GM19099 (cell line): ENCODE measurements at regions not wholly inside any gene's neighbourhood (a gene's known extent, or its start where the extent isn't known, plus 50 kb on each side); places are given as distances from the start of the nearest gene placed in this dataset.

ENCODE experiments used
- POLR2A ChIP-seq: IDR thresholded peaks from 3 replicates; pipeline ENCODE4 v1.6.1; 2011; ENCODE audit warnings: low read depth; ENCODE audit not compliant: insufficient read length; ENCODE audit errors: extremely low read depth

- TF ChIP-seq POLR2A, result no peak
Measured at GRCh38 chr13:88926890-88927502, 1255.8 kb downstream of the SLITRK5 start.

DNA sequence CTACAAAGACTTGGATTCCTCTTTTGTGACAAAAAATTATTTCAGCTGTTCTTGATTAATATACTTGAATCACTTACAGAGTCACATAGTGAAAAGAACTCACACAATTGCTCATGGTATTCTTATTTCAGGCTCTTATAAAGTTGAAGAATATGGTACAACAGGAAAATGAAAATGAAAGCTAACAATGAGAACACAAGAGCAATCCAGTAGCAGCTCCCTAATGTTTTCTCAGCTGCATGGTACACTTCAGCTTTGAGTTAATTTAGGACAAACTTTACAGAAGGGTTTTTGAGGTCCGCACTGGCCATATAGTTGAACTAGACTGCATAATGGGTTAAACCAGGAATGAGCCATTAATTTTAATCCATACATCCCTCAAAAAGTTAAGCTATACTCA lies 1261.8 kb downstream of the SLITRK5 start:
- no peak for TF ChIP-seq POLR2A

- TF ChIP-seq POLR2A, result no peak
Measured at GRCh38 chr13:88937384-88937783, 1266.2 kb downstream of the SLITRK5 start.

DNA sequence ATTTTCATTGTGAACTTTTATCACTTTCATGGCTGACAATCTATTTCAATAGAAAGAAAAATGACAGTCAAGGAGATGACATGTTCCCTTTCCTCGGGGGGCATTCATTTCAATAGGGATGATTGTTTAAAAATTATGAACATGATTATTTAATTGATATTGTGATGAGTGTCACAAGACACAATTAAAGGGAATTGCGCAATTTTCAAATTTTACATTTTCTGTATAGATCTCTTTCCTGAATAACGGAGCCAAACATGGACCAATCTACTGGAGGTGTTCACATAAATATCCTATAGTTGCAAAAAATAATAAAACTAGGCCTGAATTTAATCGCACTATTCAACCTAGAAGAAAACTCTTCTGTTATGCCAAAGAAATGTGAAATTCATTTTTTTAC lies 1274.6 kb downstream of the SLITRK5 start:
- TF ChIP-seq POLR2A, result no peak

GRCh38 chr13:88948501-88948900 lies 1277.3 kb downstream of the SLITRK5 start:
- no peak for TF ChIP-seq POLR2A

GRCh38 chr13:88958821-88959220 lies 1287.7 kb downstream of the SLITRK5 start:
- no peak for TF ChIP-seq POLR2A

GRCh38 chr13:88976466-88976865 lies 1305.3 kb downstream of the SLITRK5 start:
- no peak for TF ChIP-seq POLR2A

GRCh38 chr13:88978607-88979006 lies 1307.4 kb downstream of the SLITRK5 start:
- TF ChIP-seq POLR2A, result no peak

GRCh38 chr13:88979465-88980175 lies 1308.4 kb downstream of the SLITRK5 start:
- no peak for TF ChIP-seq POLR2A

DNA sequence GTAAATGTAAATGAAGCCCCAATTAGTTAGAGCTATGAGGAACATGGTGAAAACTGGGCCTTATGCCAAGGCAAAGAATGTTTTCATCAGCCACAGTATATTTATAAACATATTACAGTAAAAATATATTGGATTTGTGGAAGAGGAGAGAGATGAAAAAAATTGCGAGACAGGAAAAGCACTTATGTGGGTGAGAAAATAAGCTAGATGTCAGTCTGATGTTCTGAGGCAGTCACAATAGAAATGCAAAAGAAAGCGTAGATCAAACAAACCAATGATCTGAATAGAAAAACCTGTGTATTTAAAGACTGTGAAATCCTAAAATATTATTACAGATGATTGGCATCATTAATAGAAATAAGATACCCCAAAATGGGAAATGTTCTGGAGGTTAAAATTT lies 1332.5 kb downstream of the SLITRK5 start:
- TF ChIP-seq POLR2A, result no peak

DNA sequence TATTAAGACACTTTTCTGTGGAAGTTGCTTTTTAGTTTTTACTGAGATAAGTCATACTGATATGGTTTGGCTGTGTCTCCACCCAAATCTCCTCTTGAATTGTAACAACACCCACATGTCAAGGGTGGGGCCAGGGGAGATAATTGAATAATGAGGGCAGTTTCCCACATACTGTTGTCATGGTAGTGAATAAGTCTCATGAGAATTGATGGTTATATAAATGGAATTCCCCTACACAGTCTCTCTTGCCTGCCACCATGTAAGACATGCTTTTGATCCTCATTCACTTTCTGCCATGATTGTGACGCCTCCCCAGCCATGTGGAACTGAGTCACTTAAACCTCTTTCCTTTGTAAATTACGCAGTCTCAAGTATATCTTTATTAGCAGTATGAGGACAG lies 1340.4 kb downstream of the SLITRK5 start:
- no peak for TF ChIP-seq POLR2A

DNA sequence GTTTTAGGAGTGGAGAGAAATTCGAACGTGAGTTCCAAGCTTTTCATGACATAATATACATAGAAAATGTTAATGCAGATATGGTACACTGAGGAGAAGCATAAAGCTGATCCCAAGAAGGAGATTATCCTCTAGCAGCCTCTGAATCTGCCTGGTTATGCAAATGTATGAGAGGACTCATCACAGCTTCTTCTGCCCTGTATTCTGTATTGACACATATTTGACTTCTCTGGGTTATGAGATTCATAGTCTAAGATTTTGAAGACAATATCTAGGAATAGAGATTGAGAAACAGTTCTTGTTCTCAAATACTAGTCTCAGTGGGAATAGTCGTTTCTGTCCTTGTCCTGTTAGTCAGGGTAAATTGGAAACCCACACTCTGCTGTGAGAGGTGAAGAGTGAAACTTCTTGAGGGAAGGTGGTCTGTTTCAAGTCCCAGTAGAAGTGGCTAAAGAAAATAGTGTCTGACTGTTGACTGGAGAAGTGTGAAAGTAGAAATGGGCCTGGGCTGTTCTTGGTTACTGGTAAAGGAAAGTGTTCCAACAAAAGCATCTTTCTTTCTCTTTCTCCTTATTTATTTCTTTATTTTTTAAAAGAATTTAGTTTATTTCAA lies 1356.6 kb downstream of the SLITRK5 start:
- no peak for TF ChIP-seq POLR2A

DNA sequence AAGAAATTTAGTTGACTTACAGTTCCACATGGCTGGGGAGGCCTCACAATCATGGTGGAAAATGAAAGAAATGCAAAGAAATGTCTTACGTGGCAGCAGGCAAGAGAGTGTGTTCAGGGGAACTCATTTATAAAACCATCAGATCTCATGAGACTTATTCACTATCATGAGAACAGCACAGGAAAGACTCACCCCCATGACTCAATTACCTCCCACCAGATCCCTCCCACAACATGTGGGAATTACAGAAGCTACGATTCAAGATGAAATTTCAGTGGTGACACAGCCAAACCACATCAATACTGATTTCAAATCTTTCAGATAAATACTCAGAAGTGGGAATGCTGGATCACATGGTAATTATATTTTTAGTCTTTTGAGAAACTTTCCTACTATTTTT lies 1357.9 kb downstream of the SLITRK5 start:
- TF ChIP-seq POLR2A, result no peak

DNA sequence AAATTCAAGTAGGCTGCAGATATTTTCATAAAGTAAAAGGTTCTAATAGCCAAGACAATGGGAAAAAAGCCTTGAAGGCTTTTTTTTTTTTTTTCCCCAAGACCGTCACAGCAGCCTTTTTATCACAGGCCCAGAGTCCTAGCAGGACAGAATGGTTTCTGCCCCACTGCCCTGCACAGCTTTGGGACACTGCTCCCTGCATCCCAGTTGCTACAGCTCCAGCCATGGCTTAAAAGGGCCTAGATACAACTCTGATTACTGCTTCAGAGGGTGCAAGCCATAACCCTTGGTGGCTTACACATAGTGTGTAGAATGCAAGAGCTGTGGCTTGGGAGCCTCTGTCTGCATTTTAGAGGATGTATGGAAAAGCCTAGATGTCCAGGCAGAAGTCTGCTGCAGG lies 1362.8 kb downstream of the SLITRK5 start:
- no peak for TF ChIP-seq POLR2A

- no peak for TF ChIP-seq POLR2A
Measured at GRCh38 chr13:89052699-89053098, 1381.5 kb downstream of the SLITRK5 start.

GRCh38 chr13:89053418-89053817 lies 1382.2 kb downstream of the SLITRK5 start:
- no peak for TF ChIP-seq POLR2A
